Activated CD8-positive, alpha-beta memory T cell treated with anti-CD3 and anti-CD28 coated beads, Interleukin-2, amount 50 U/mL, for 48 hours (primary cell): ENCODE measurements at regions not wholly inside any gene's neighbourhood (a gene's known extent, or its start where the extent isn't known, plus 50 kb on each side); places are given as distances from the start of the nearest gene placed in this dataset.
A peak's percentile ranks its signal among the peaks of the same experiment; 100 is the strongest.
"Not testable (repeated sequence)": the region's sequence is repeated elsewhere in the genome, so short reads cannot be mapped to it uniquely, and the experiment has no call there.

Source experiments
- DNase-seq: peaks from one replicate; pipeline ENCODE4 v3.0.0-alpha.2; 2020

DNA sequence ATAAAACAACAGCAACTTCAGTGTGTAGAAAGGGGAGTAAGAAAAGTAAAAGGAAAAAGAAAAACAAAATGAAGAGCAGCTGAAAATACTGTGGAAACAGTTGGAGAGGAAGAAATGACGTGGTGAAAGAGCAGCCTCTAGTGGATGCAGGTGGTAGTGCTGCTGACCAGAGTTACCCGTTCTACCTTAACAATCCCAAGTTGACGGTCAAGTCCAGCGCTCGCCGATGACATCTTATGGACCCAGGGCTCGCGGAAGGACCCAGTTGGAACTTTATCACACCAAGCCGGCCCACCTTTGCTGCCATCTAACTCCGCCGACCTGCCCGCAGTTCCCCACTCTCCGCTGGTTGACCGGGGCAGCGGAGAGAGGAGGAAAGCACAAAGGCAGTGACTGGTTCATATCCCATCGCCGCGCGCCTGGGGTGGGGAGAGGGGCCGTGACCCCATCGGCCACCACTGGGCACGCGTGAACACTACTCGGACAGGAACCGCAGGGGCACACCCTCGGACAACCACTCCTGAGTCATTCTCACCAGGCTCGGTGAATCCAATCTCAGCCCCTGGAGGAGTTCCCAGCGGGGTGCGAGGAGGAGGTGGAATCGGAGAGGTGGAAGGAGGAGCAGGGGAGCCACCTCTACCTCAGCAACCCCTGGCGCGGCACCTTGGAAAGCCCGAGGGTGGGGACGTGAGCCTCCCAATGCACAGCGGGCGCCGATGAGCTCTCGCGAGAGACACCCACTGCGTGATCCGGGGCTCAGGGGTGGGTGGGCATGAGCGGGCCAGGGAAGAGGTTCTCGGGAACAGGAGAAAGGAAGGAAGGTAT lies 300.7 kb downstream of the CDY2B start:
- peak; percentile 50 for DNase-seq

DNA sequence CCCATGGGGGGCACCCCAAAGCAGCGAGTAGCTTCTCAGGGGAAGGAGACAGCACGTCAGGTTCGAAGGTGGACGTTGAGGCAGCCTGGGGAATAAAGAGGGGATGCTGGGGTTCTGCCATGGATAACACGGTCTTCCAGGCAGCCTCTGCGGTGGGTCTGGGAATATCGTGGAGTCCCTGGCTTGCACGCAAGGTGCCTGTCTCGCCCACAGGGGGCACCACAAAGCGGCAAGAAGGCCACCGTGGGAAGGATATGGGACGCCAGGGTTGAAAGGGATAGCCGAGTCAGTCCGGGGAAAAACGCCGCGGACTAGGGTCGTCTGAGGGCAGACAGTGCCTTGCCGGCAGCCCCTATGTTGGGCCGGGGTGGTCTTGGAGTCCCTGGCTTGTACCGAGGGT lies 316.9 kb downstream of the CDY2B start:
- DNase-seq: not testable (repeated sequence)
